ENCODE measurements at regions not wholly inside any gene's neighbourhood (a gene's known extent, or its start where the extent isn't known, plus 50 kb on each side); places are given as distances from the start of the nearest gene placed in this dataset.

- intact Hi-C loops (cut with micrococcal nuclease) = loop anchor here (5.0 kb wide), 1 partner anchor 118 kb away; no protein-coding TSS in a partner anchor
- no peaks in the 10 kb centered on the region for H3K36me3 ChIP-seq (ENCODE audit: control insufficient read depth, insufficient read depth, low read length)
- H3K23ac ChIP-seq (ENCODE audit: low read depth, low read length) = no peak overlapping the region
- H3K4ac ChIP-seq (ENCODE audit: low read depth, low read length) = no peak overlapping the region
- no peak overlapping the region for H2AK9ac ChIP-seq (replicated peaks; ENCODE audit: low read depth, low read length, poor library complexity)
- WGBS, 2 experiments (ENCODE audit: extremely low coverage in 2 of 2, insufficient read length in 1 of 2) = 49% methylated on average over 2 of the region's 2 CpGs; no CpG with 5 or more reads in 1 of the 2 experiments
- dilution Hi-C loops (cut with HindIII; ENCODE audit: low sequenced_read_pairs, unreplicated experiment) = no loop called here
- no peak overlapping the region for H2BK15ac ChIP-seq (ENCODE audit: low read depth, low read length)
- no peak overlapping the region for H2AFZ ChIP-seq (replicated peaks; ENCODE audit: low read length, poor library complexity)
- no peak overlapping the region for H2BK20ac ChIP-seq (ENCODE audit: low read depth, low read length)
- no peak for TF ChIP-seq FOS (IDR thresholded peaks at IDR 0.05; ENCODE audit: low read depth, low read length)
- TF ChIP-seq, protein P1, sequence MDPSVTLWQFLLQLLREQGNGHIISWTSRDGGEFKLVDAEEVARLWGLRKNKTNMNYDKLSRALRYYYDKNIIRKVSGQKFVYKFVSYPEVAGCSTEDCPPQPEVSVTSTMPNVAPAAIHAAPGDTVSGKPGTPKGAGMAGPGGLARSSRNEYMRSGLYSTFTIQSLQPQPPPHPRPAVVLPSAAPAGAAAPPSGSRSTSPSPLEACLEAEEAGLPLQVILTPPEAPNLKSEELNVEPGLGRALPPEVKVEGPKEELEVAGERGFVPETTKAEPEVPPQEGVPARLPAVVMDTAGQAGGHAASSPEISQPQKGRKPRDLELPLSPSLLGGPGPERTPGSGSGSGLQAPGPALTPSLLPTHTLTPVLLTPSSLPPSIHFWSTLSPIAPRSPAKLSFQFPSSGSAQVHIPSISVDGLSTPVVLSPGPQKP (IDR thresholded peaks at IDR 0.05; ENCODE audit: borderline replicate concordance, low read depth, low read length) = no peak
- TF ChIP-seq RFX5 (IDR thresholded peaks at IDR 0.05; ENCODE audit: low read depth, low read length) = no peak
- TF ChIP-seq BHLHE40 (IDR thresholded peaks at IDR 0.05; ENCODE audit: low read depth, low read length) = no peak
- TF ChIP-seq NFE2L2 (IDR thresholded peaks at IDR 0.05; ENCODE audit: low read depth, low read length) = no peak
- no peak for TF ChIP-seq USF2 (IDR thresholded peaks at IDR 0.05; ENCODE audit: low read depth, low read length)
- no peak for TF ChIP-seq MAFK (IDR thresholded peaks at IDR 0.05; ENCODE audit: low read depth, low read length)
- TF ChIP-seq RCOR1 (IDR thresholded peaks at IDR 0.05; ENCODE audit: insufficient replicate concordance, low read length) = no peak
- TF ChIP-seq CHD1 (IDR thresholded peaks at IDR 0.05; ENCODE audit: low read depth, low read length) = no peak
- no peak for TF ChIP-seq RAD21 (IDR thresholded peaks at IDR 0.05; ENCODE audit: low read length)
- TF ChIP-seq SMC3 (IDR thresholded peaks at IDR 0.05; ENCODE audit: low read depth, low read length) = no peak
- DNase-seq (no peak), ATAC-seq (ENCODE audit: low read depth) (no peak)
- no peak overlapping the region for H3K27ac ChIP-seq (ENCODE audit: insufficient read depth, low read length)
- no peaks in the 10 kb centered on the region for H3K9me3 ChIP-seq (ENCODE audit: control insufficient read depth, insufficient read depth, low read length)
- POLR2A ChIA-PET (ENCODE audit: unreplicated experiment) = no interaction called here
- no peaks in the 10 kb centered on the region for H3K4me1 ChIP-seq (ENCODE audit: control insufficient read depth, insufficient read depth, low read length)
- no peak overlapping the region for H4K8ac ChIP-seq (ENCODE audit: low read depth in 2 of 2, low read length in 2 of 2)
- no peaks in the 10 kb centered on the region for H4K20me1 ChIP-seq (ENCODE audit: insufficient read depth, low read length)
- peaks cover 7% of the 10 kb centered on the region for H3K27me3 ChIP-seq (ENCODE audit: control insufficient read depth, insufficient read depth, low read length)
- no peak overlapping the region for H2BK5ac ChIP-seq (ENCODE audit: low read depth, low read length, poor library complexity, severe bottlenecking)
- H3K18ac ChIP-seq (ENCODE audit: low read depth, low read length) = no peak overlapping the region
- BruUV-seq (replicated peaks) = no TSS peak
- no peak overlapping the region for H3K56ac ChIP-seq (ENCODE audit: extremely low read depth, insufficient read depth, low read length)
- no peak overlapping the region for H4K91ac ChIP-seq (ENCODE audit: insufficient read depth, low read depth, low read length)
- H3K14ac ChIP-seq (replicated peaks; ENCODE audit: low read depth, low read length) = no peak overlapping the region
- H3K9ac ChIP-seq (ENCODE audit: low read depth, low read length) = no peak overlapping the region
- in situ Hi-C loops (cut with MboI; ENCODE audit: low sequenced_read_pairs) = no loop called here
- no peaks in the 10 kb centered on the region for H3K79me1 ChIP-seq (ENCODE audit: low read depth in 1 of 2, low read length in 2 of 2)
- no peak overlapping the region for H4K5ac ChIP-seq (ENCODE audit: low read depth, low read length)
- CTCF ChIA-PET = no interaction called here
- no peaks in the 10 kb centered on the region for H3K9me1 ChIP-seq (ENCODE audit: insufficient read depth, low read length)
- H2AK5ac ChIP-seq (ENCODE audit: low read depth, low read length) = no peak overlapping the region
- H3K4me3 ChIP-seq (ENCODE audit: insufficient read depth, low read depth, low read length) = no peak overlapping the region
- no peak overlapping the region for H3K4me2 ChIP-seq (ENCODE audit: low read depth, low read length)
- H2BK120ac ChIP-seq (ENCODE audit: low read depth, low read length) = no peak overlapping the region
Measured at GRCh38 chr20:11689262-11689661, 228.4 kb upstream of the BTBD3 start.
